PC-3 (cell line): ENCODE measurements at regions not wholly inside any gene's neighbourhood (a gene's known extent, or its start where the extent isn't known, plus 50 kb on each side); places are given as distances from the start of the nearest gene placed in this dataset.
"Not testable (repeated sequence)": the region's sequence is repeated elsewhere in the genome, so short reads cannot be mapped to it uniquely, and the experiment has no call there.

Experiments
- CTCF ChIP-seq: fragments of 300-600 bp; sonication (generic); conservative IDR thresholded peaks from 2 replicates; pipeline ENCODE4 v1.5.1; 2017; ENCODE audit warnings: antibody characterized with exemption, low read depth, mild to moderate bottlenecking, low read length
- EZH2 ChIP-seq: fragments of 300-600 bp; sonication (generic); IDR thresholded peaks from one replicate; pipeline ENCODE4 v1.6.1; 2017; ENCODE audit warnings: antibody characterized with exemption, mild to moderate bottlenecking, low read length; ENCODE audit not compliant: unreplicated experiment
- EZH2phosphoT487 ChIP-seq: fragments of 300-600 bp; sonication (generic); IDR thresholded peaks from 2 replicates; pipeline ENCODE4 v1.6.1; 2018; ENCODE audit warnings: mild to moderate bottlenecking, antibody characterized with exemption, low read length, borderline replicate concordance

- TF ChIP-seq CTCF, EZH2, EZH2phosphoT487: not testable (repeated sequence)
Observed at GRCh38 chr21:35516292-35516691, 467.2 kb upstream of the RUNX1 start.
